WTC11 (cell line): ENCODE measurements at regions not wholly inside any gene's neighbourhood (a gene's known extent, or its start where the extent isn't known, plus 50 kb on each side); places are given as distances from the start of the nearest gene placed in this dataset.

ENCODE experiments used
- ATAC-seq: fragments of 200-7000 bp; cut with Tn5 transposase; 2 replicates; pipeline ENCODE4 v1.10.0; 2021; ENCODE audit warnings: mild to moderate bottlenecking, moderate library complexity
- CTCF ChIA-PET: fragments of 300-600 bp; sonication (Branson Sonifier 250); formaldehyde crosslinking; loops from one replicate; lab custom pipeline; 2021; ENCODE audit warnings: antibody characterized with exemption; lab: Charles Lee
- POLR2A ChIA-PET: fragments of 350-600 bp; sonication (Branson Sonifier 250); formaldehyde crosslinking; loops from one replicate; lab custom pipeline; 2021; ENCODE audit warnings: antibody characterized with exemption; lab: Charles Lee
- DNase-seq: peaks from one replicate; pipeline ENCODE4 v3.0.0; 2021; ENCODE audit warnings: low spot score
- H3K27ac Mint-ChIP-seq: 2 replicates; pipeline ENCODE4 v1.8.0; 2021; ENCODE audit warnings: mixed read lengths
- H3K27me3 Mint-ChIP-seq: 2 replicates; pipeline ENCODE4 v1.8.0; 2021; ENCODE audit warnings: low read depth, mild to moderate bottlenecking, moderate library complexity, mixed read lengths
- H3K36me3 Mint-ChIP-seq: 2 replicates; pipeline ENCODE4 v1.8.0; 2021; ENCODE audit warnings: mixed read lengths
- H3K4me1 Mint-ChIP-seq: 2 replicates; pipeline ENCODE4 v1.8.0; 2022; ENCODE audit warnings: mixed read lengths
- H3K4me3 Mint-ChIP-seq: 2 replicates; pipeline ENCODE4 v1.8.0; 2021; ENCODE audit warnings: mild to moderate bottlenecking, moderate library complexity, mixed read lengths
- H3K9me3 Mint-ChIP-seq: 2 replicates; pipeline ENCODE4 v1.8.0; 2021; ENCODE audit warnings: mixed read lengths
- ELF4 ChIP-seq: sonication (generic); formaldehyde crosslinking; IDR thresholded peaks from 2 replicates; pipeline ENCODE4 v1.8.1; 2022; ENCODE audit warnings: low read depth, mild to moderate bottlenecking, moderate library complexity, missing genetic modification reagents
- EMX1 ChIP-seq: fragments of 250-450 bp; sonication (Bioruptor Pico); IDR thresholded peaks from 2 replicates; pipeline ENCODE4 v1.8.0; 2021; ENCODE audit warnings: mild to moderate bottlenecking
- ESRRA ChIP-seq: sonication (generic); formaldehyde crosslinking; IDR thresholded peaks from 2 replicates; pipeline ENCODE4 v1.8.1; 2022; ENCODE audit warnings: mild to moderate bottlenecking, missing genetic modification reagents, borderline replicate concordance
- ETV6 ChIP-seq: sonication (generic); formaldehyde crosslinking; IDR thresholded peaks from 2 replicates; pipeline ENCODE4 v1.8.1; 2022; ENCODE audit warnings: mild to moderate bottlenecking, missing genetic modification reagents
- FOXP1 ChIP-seq: sonication (generic); formaldehyde crosslinking; IDR thresholded peaks from 2 replicates; pipeline ENCODE4 v1.8.0; 2022; ENCODE audit warnings: missing genetic modification reagents, mild to moderate bottlenecking, moderate library complexity, borderline replicate concordance
- JAZF1 ChIP-seq: fragments of 250-450 bp; sonication (Bioruptor Pico); IDR thresholded peaks from 2 replicates; pipeline ENCODE4 v1.9.0; 2021; ENCODE audit warnings: moderate library complexity, mild to moderate bottlenecking, inconsistent platforms
- MXD4 ChIP-seq: fragments of 250-450 bp; sonication (Bioruptor Pico); IDR thresholded peaks from 2 replicates; pipeline ENCODE4 v1.8.0; 2021; ENCODE audit warnings: mild to moderate bottlenecking, moderate library complexity, borderline replicate concordance
- NR1H2 ChIP-seq: sonication (generic); formaldehyde crosslinking; IDR thresholded peaks from 2 replicates; pipeline ENCODE4 v1.9.0; 2021; ENCODE audit warnings: mild to moderate bottlenecking, moderate library complexity, missing genetic modification reagents
- OVOL2 ChIP-seq: fragments of 250-450 bp; sonication (Bioruptor Pico); IDR thresholded peaks from 2 replicates; pipeline ENCODE4 v1.9.0; 2021; ENCODE audit warnings: mild to moderate bottlenecking, borderline replicate concordance
- ZBTB21 ChIP-seq: sonication (generic); formaldehyde crosslinking; IDR thresholded peaks from 2 replicates; pipeline ENCODE4 v1.8.1; 2023; ENCODE audit warnings: mild to moderate bottlenecking, missing genetic modification reagents, borderline replicate concordance
- ZNF232 ChIP-seq: sonication (generic); formaldehyde crosslinking; IDR thresholded peaks from 2 replicates; pipeline ENCODE4 v1.8.0; 2022; ENCODE audit warnings: mild to moderate bottlenecking, missing genetic modification reagents
- ZNF423 ChIP-seq: fragments of 250-450 bp; sonication (Bioruptor Pico); IDR thresholded peaks from 2 replicates; pipeline ENCODE4 v2.1.2; 2022; ENCODE audit warnings: mild to moderate bottlenecking, moderate library complexity
- TF ChIP-seq, protein P1 (sequence below): sonication (generic); formaldehyde crosslinking; IDR thresholded peaks from 2 replicates; pipeline ENCODE4 v1.8.1; 2023; ENCODE audit warnings: mild to moderate bottlenecking, missing genetic modification reagents
- TF ChIP-seq, protein P2 (sequence below): sonication (generic); formaldehyde crosslinking; IDR thresholded peaks from 2 replicates; pipeline ENCODE4 v1.8.0; 2023; ENCODE audit warnings: mild to moderate bottlenecking, missing genetic modification reagents
- TF ChIP-seq, protein P3 (sequence below): sonication (generic); formaldehyde crosslinking; IDR thresholded peaks from 2 replicates; pipeline ENCODE4 v1.8.1; 2022; ENCODE audit warnings: missing genetic modification reagents, borderline replicate concordance
- TF ChIP-seq, protein P4 (sequence below): sonication (generic); formaldehyde crosslinking; IDR thresholded peaks from 2 replicates; pipeline ENCODE4 v1.8.1; 2023; ENCODE audit warnings: mild to moderate bottlenecking, moderate library complexity, missing genetic modification reagents
- TF ChIP-seq, protein P5 (sequence below): fragments of 250-450 bp; sonication (Bioruptor Pico); IDR thresholded peaks from 2 replicates; pipeline ENCODE4 v1.9.0; 2021; ENCODE audit warnings: mild to moderate bottlenecking
- TF ChIP-seq, protein P6 (sequence below): sonication (generic); formaldehyde crosslinking; IDR thresholded peaks from 2 replicates; pipeline ENCODE4 v1.8.1; 2022; ENCODE audit warnings: low read depth, missing genetic modification reagents, borderline replicate concordance
- TF ChIP-seq, protein P7 (sequence below): sonication (generic); formaldehyde crosslinking; IDR thresholded peaks from 2 replicates; pipeline ENCODE4 v1.8.0; 2022; ENCODE audit warnings: mild to moderate bottlenecking, missing genetic modification reagents
- TF ChIP-seq, protein P8 (sequence below): sonication (generic); formaldehyde crosslinking; IDR thresholded peaks from 2 replicates; pipeline ENCODE4 v1.8.1; 2023; ENCODE audit warnings: mild to moderate bottlenecking, missing genetic modification reagents, moderate library complexity

DNA sequence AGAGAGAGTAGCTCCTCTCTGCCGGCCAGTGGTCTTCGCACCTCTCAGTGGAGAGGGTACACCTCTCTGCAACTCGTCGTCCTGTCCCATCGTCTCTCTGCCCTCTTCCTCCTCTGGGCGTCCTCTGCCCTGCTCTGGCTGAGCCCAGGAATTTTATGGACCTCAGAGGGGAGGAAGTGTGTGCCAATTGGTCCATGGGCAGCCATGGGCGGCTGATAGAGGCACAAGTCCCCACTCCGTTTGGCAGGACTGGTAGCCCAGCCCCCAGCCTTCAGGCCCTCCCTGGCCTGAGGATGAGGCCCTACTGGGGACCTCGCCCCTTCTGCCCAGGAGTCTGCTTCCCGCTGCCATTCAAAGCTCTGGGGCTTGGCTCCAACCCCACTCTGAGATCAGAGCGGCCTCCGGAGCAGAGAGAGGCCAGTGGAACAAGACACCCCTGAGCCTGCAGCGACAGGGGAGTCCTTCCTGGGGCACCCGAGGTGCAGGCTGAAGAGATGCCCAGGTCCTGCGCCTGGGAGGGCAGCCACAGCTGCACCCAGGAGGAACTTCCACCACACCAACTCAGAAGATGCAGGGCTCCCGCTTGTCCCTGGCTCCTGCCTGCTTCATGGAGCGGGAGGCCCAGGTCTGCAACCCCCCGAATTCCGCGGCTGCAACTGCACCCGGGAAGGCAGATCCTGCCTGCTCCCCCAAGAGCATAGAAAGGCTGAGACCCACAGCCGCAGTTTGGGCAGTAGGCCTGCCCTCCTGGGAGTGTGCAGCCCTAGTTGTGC lies 659.9 kb downstream of the KCNT2 start (continued):
- TF ChIP-seq, protein P1, sequence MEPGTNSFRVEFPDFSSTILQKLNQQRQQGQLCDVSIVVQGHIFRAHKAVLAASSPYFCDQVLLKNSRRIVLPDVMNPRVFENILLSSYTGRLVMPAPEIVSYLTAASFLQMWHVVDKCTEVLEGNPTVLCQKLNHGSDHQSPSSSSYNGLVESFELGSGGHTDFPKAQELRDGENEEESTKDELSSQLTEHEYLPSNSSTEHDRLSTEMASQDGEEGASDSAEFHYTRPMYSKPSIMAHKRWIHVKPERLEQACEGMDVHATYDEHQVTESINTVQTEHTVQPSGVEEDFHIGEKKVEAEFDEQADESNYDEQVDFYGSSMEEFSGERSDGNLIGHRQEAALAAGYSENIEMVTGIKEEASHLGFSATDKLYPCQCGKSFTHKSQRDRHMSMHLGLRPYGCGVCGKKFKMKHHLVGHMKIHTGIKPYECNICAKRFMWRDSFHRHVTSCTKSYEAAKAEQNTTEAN (CRISPR knock-in tag): no peak

DNA sequence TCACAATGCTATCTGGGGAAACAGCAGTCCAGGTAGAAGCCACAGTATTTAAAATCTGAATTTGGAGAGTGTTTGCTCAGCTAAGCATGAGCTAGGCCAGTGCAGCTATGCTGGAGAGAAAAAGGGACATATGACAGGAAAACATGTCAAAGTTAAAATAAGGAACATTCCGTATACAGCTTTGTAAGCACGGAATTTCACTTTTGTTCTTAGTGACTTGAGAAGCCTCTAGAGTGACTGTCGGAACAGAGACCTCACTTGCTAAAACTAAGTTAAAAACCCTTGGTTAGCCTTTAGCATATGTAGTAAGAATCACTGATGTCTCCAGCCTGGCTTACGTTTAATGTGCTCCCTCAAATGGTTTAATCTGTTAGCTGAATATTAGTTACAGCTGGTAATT lies 661.7 kb downstream of the KCNT2 start:
- TF ChIP-seq, protein P2, sequence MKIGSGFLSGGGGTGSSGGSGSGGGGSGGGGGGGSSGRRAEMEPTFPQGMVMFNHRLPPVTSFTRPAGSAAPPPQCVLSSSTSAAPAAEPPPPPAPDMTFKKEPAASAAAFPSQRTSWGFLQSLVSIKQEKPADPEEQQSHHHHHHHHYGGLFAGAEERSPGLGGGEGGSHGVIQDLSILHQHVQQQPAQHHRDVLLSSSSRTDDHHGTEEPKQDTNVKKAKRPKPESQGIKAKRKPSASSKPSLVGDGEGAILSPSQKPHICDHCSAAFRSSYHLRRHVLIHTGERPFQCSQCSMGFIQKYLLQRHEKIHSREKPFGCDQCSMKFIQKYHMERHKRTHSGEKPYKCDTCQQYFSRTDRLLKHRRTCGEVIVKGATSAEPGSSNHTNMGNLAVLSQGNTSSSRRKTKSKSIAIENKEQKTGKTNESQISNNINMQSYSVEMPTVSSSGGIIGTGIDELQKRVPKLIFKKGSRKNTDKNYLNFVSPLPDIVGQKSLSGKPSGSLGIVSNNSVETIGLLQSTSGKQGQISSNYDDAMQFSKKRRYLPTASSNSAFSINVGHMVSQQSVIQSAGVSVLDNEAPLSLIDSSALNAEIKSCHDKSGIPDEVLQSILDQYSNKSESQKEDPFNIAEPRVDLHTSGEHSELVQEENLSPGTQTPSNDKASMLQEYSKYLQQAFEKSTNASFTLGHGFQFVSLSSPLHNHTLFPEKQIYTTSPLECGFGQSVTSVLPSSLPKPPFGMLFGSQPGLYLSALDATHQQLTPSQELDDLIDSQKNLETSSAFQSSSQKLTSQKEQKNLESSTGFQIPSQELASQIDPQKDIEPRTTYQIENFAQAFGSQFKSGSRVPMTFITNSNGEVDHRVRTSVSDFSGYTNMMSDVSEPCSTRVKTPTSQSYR (CRISPR knock-in tag): no peak
- TF ChIP-seq, protein P3, sequence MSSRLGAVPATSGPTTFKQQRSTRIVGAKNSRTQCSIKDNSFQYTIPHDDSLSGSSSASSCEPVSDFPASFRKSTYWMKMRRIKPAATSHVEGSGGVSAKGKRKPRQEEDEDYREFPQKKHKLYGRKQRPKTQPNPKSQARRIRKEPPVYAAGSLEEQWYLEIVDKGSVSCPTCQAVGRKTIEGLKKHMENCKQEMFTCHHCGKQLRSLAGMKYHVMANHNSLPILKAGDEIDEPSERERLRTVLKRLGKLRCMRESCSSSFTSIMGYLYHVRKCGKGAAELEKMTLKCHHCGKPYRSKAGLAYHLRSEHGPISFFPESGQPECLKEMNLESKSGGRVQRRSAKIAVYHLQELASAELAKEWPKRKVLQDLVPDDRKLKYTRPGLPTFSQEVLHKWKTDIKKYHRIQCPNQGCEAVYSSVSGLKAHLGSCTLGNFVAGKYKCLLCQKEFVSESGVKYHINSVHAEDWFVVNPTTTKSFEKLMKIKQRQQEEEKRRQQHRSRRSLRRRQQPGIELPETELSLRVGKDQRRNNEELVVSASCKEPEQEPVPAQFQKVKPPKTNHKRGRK: no peak
- TF ChIP-seq ELF4 (CRISPR knock-in tag): no peak
- no peak for TF ChIP-seq ZNF232 (CRISPR knock-in tag)
- TF ChIP-seq, protein P4, sequence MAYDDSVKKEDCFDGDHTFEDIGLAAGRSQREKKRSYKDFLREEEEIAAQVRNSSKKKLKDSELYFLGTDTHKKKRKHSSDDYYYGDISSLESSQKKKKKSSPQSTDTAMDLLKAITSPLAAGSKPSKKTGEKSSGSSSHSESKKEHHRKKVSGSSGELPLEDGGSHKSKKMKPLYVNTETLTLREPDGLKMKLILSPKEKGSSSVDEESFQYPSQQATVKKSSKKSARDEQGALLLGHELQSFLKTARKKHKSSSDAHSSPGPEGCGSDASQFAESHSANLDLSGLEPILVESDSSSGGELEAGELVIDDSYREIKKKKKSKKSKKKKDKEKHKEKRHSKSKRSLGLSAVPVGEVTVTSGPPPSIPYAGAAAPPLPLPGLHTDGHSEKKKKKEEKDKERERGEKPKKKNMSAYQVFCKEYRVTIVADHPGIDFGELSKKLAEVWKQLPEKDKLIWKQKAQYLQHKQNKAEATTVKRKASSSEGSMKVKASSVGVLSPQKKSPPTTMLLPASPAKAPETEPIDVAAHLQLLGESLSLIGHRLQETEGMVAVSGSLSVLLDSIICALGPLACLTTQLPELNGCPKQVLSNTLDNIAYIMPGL (CRISPR knock-in tag): no peak
- no peak for TF ChIP-seq ZBTB21 (CRISPR knock-in tag)
- TF ChIP-seq ESRRA (CRISPR knock-in tag): no peak
- TF ChIP-seq FOXP1 (CRISPR knock-in tag): no peak
- no peak for TF ChIP-seq ZNF423
- TF ChIP-seq, protein P5, sequence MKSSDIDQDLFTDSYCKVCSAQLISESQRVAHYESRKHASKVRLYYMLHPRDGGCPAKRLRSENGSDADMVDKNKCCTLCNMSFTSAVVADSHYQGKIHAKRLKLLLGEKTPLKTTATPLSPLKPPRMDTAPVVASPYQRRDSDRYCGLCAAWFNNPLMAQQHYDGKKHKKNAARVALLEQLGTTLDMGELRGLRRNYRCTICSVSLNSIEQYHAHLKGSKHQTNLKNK (CRISPR knock-in tag): no peak
- no peak for TF ChIP-seq OVOL2 (CRISPR knock-in tag)
- TF ChIP-seq, protein P6, sequence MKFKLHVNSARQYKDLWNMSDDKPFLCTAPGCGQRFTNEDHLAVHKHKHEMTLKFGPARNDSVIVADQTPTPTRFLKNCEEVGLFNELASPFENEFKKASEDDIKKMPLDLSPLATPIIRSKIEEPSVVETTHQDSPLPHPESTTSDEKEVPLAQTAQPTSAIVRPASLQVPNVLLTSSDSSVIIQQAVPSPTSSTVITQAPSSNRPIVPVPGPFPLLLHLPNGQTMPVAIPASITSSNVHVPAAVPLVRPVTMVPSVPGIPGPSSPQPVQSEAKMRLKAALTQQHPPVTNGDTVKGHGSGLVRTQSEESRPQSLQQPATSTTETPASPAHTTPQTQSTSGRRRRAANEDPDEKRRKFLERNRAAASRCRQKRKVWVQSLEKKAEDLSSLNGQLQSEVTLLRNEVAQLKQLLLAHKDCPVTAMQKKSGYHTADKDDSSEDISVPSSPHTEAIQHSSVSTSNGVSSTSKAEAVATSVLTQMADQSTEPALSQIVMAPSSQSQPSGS (CRISPR knock-in tag): no peak
- no peak for TF ChIP-seq NR1H2 (CRISPR knock-in tag)
- no peak for TF ChIP-seq MXD4 (CRISPR knock-in tag)
- TF ChIP-seq, protein P7, sequence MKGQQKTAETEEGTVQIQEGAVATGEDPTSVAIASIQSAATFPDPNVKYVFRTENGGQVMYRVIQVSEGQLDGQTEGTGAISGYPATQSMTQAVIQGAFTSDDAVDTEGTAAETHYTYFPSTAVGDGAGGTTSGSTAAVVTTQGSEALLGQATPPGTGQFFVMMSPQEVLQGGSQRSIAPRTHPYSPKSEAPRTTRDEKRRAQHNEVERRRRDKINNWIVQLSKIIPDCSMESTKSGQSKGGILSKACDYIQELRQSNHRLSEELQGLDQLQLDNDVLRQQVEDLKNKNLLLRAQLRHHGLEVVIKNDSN (CRISPR knock-in tag): no peak
- TF ChIP-seq ETV6 (CRISPR knock-in tag): no peak
- TF ChIP-seq, protein P8, sequence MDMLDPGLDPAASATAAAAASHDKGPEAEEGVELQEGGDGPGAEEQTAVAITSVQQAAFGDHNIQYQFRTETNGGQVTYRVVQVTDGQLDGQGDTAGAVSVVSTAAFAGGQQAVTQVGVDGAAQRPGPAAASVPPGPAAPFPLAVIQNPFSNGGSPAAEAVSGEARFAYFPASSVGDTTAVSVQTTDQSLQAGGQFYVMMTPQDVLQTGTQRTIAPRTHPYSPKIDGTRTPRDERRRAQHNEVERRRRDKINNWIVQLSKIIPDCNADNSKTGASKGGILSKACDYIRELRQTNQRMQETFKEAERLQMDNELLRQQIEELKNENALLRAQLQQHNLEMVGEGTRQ: no peak
- TF ChIP-seq JAZF1 (CRISPR knock-in tag): no peak
- no peak for TF ChIP-seq EMX1 (CRISPR knock-in tag)
- no peak overlapping the region for H3K4me3 Mint-ChIP-seq
- peaks cover 3% of the 10 kb centered on the region for H3K36me3 Mint-ChIP-seq
- no peak overlapping the region for H3K27ac Mint-ChIP-seq
- no peaks in the 10 kb centered on the region for H3K27me3 Mint-ChIP-seq
- peaks cover 4% of the 10 kb centered on the region for H3K4me1 Mint-ChIP-seq
- ATAC-seq (no peak), DNase-seq (no peak)
- ChIA-PET POLR2A (no interaction called here), CTCF (no interaction called here)
- H3K9me3 Mint-ChIP-seq: peaks cover 12% of the 10 kb centered on the region
